ENCODE measurements at regions not wholly inside any gene's neighbourhood (a gene's known extent, or its start where the extent isn't known, plus 50 kb on each side); places are given as distances from the start of the nearest gene placed in this dataset.

- peak; percentile 43 to 50 for DNase-seq (ENCODE audit: low read depth in 2 of 2)
Observed at GRCh38 chr9:129383561-129384490, 205.8 kb upstream of the IER5L start.

DNA sequence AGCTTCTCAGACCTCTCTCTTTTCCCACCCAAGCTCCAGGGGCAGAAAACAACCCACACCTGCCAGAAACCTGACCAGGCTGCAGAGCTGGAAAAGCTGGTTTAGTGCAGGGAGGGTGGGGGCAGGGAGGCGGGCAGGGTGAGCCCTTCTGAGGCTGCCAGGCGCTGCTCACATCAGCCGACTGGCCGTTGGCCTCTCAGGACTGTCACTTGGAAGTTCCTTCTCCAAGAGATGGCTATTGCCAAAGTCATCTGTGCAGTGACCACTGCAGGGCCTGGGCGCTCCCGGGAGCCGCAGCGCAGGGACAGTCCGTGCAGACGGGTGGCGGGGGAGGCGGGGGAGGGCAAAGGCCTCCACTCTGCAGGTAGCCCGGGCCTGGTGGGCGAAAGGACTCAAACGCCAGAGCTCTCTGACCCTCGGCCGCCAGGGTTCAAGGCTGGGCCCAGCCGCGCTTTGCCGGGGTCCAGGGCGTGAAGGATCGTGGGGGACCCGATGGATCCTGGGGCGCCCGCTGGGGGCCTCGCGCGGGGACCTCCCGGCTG is 205.0 kb upstream of the IER5L start:
- no peak for DNase-seq (ENCODE audit: low read depth in 2 of 2)

DNA sequence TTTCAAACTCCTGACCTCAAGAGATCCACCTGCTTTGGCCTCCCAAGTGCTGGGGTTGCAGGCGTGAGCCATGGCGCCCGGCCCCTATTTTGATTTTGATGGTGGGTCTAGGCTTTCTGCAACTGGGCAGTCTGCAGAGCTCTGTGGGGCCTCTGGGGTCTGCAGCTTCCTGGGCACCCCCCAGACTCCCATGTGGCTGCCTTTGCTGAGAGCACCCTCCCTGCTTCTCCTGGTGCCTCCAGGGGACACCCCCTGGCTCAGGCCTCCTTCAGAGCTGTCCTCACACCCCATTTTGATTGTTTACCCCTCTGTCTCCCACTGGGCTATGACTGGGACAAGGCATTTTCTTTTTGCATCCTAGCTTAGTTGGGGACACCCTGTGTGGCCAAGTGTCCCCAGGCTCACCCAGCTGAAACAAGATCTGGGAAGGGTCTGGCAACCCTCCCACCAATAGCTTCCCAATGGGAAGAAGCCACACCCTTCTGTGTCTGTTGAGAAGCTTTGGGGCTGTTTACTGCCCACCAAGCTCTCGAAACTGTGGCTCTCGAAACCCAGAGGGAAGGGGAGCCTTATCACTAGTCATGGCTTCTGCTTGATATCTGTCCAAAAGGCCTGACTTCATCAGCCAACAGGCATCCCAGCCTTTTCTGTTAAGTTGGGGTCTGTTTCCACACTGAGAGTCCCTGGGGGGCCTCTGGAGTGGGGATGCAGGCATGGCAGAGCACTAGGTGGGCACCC is 204.4 kb upstream of the IER5L start:
- no peak for DNase-seq (ENCODE audit: low read depth in 2 of 2)

DNA sequence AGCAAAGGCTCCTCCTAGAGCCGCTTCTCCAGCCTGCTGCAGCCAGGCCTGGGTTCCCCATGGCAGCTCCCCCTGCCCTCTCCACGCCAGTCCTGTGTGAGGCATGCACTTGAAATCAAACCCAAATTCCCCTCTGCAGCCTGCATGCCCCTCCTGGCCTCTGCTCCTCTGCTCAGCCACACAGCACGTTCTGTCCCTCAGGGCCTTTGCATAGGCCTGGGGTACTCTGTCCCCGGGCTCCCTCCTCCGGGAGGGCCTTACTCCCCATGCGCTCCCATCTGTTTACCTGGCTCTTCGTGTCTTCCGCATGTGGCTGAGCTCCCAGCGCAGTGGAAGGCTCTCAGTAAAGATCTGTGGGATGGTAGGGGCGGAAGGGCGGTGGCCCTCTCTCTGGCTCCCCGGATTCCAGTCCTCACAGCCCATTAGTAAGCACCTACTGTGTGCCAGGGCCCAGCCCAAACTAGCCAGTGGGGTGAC is 203.5 kb upstream of the IER5L start:
- no peak for DNase-seq (ENCODE audit: low read depth in 2 of 2)

DNA sequence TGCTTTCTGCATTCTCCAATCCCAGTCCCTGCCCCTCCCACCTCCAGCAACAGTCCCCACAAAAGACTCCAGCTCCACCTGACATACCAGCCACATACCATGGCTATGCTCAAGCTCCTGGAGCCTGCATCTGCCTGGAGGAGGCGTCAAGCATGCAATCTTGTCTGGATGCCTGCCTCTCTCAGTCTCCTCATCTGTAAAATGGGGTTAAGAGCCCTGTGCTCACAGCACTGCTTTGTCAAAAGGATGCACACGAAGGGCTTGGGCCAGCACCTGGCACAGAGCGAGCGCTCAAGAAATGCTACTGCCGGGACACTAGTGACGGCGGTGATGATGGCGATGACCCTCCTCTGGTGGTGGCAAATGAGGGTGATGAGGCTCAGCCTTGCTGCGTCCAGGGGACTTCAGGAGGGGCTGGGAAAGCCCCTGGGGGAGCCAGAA is 202.9 kb upstream of the IER5L start:
- no peak for DNase-seq (ENCODE audit: low read depth in 2 of 2)

DNA sequence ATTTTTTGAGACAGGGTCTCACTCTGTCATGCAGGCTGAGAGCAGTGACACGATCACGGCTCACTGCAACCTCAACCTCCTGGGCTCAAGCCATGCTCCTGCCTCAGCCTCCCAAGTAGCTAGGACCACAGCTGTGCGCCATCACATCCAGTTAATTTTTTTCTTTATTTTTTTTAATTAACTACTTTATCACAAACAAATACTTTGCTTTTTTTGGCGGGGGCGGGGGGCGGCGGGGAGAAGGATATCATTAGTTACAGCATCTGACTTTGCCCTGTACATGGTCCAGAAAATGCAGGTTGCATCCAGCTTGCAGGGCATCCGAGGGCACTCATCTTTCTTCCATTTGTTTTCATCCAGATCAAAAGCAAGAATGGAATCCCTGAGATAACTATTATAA is 201.8 kb upstream of the IER5L start:
- DNase-seq (ENCODE audit: low read depth in 2 of 2) = no peak

- DNase-seq (ENCODE audit: low read depth in 2 of 2) = no peak
Observed at GRCh38 chr9:129379181-129379836, 201.2 kb upstream of the IER5L start.

- no peak for DNase-seq (ENCODE audit: low read depth in 2 of 2)
Observed at GRCh38 chr9:129377931-129378661, 200.0 kb upstream of the IER5L start.

GRCh38 chr9:129377181-129377580 is 199.1 kb upstream of the IER5L start:
- no peak for DNase-seq (ENCODE audit: low read depth in 2 of 2)

DNA sequence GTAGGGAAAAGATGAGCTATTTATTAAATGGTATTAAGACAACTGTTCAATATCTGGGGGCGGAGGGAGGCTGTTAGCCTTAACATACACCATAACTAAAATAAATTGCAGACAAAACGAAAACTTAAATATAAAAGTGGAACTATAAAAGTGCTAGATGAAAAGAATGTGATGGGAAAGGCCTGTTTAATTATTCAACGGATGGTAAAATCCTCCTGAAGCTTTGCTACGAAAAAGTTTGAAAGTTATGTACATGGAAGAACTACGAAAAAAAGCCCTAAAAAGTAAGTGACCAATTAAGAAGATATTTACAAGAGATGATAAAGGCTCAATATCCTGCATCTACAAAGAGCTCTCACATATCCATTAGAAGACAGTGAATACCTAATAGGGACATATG is 197.8 kb upstream of the IER5L start:
- DNase-seq (ENCODE audit: low read depth in 2 of 2) = no peak

DNA sequence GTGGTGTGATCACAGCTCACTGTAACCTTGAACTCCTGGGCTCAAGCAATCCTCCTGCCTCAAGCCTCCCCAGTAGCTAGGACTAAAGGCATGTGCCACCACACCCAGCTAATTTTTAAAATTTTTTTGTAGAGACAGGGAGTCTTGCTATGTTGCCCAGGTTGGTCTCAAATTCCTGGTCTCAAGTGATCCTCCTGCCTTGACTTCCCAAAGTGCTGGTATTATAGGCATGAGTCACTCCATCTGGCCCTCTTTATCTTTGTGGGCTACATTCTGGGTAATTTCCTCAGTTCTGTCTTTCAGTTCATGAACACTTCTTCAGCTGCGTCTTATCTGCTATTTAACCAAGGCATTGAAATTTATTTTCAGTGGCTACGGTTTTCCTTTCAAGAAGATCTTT is 196.6 kb upstream of the IER5L start:
- no peak for DNase-seq (ENCODE audit: low read depth in 2 of 2)

GRCh38 chr9:129374231-129374630 is 196.2 kb upstream of the IER5L start:
- no peak for DNase-seq (ENCODE audit: low read depth in 2 of 2)

GRCh38 chr9:129373361-129373760 is 195.3 kb upstream of the IER5L start:
- DNase-seq (ENCODE audit: low read depth in 2 of 2) = no peak

DNA sequence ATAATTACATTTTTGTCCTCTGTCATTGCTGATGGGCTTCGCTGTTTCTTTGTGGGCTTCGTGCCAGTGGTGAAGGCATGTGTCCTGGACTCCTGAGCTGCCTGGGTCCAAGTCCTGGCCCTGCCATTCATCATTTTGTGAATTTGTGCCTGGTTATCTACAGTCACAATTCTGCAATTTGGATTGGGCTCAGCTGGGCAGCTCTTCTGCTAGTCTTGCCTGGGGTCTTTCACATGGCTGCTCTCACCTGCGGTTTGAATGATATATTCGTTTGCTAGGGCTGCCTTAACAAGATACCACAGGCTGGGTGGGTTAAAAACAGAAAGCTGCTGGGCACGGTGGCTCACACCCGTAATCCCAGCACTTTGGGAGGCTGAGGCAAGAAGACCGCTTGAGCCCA is 192.7 kb upstream of the IER5L start:
- DNase-seq (ENCODE audit: low read depth in 2 of 2) = no peak

GRCh38 chr9:129368444-129368978 is 190.4 kb upstream of the IER5L start:
- DNase-seq (ENCODE audit: low read depth in 2 of 2) = no peak

DNA sequence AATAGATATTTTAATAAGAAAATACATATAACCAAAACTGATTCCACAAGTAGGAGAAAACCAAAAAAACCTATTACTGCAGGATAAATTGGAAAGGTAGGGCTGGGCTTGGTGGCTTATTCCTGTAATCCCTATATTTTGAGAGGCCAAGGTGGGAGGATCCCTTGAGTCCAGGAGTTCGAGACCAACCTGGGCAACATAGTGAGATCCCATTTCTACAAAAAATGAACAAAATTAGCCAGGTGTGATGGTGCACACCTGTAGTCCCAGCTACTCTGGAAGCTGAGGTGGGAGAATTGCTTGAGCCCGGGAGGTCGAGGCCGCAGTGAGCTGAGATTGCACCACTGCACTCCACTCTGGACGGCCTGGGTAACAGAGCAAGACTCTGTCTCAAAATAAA is 189.2 kb upstream of the IER5L start:
- no peak for DNase-seq (ENCODE audit: low read depth in 2 of 2)

GRCh38 chr9:129365196-129365595 is 187.1 kb upstream of the IER5L start:
- no peak for DNase-seq (ENCODE audit: low read depth in 2 of 2)

DNA sequence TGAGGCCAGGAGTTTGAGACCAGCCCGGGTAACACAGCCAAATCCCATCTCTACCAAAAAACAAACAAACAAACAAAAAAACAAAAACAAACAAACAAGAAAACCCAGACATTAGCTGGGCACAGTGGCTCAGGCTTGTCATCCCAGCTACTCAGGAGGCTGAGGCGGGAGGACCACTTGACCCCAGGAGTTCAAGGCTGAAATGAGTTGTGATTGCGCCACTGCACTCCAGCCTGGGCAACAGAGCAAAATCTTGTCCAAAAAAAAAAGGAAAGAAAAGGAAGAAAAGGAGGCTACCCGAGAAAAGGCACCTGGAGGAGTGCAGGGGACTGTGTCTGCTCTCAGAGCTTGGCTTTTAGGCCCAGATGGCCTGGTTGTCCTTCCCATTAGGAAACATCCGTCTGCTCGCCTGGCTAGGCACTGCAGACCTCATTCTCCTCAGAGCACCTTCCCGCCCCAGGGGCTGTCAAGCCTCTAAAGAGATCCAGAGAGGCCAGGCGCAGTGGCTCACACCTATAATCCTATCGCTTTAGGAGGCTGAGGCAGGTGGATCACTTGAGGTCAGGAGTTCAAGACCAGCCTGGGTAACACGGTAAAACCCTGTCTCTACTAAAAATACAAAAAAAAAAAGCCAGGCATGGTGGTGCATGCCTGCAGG is 185.3 kb upstream of the IER5L start:
- DNase-seq (ENCODE audit: low read depth in 2 of 2) = no peak

DNA sequence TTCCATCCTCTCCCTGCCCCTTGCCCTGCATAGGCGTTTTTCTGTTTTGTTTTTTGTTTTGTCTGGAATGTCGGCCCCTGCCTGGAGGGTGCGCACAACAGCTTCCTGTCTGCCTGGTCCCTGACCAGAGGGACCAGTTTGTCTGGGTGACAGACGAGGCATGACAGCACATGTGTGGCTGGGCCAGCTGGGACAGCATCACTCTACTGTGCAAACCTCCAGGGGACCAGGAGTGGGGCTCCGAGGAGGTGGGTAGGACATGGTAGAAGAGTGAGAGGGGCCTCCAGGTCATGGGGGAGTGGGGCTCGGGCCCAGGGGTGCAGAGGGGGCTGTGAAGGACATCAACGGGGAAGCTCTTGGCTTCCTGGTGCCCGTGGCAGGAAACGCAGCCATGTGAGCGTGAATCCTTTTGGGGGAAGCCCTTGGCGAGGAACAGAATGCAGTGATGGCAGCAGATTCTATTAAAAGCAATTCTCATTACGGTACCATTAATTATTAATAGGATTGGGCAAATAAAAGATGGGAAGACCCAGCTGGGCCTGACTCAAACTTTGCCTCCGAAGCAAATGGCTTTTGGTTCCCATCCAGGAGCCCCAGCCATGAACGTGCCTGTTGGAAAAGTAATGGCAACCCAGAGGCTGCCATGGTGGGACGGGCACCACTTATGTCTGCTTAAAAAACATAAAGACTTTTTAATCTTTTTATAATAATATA is 184.4 kb upstream of the IER5L start:
- DNase-seq (ENCODE audit: low read depth in 2 of 2) = no peak

DNA sequence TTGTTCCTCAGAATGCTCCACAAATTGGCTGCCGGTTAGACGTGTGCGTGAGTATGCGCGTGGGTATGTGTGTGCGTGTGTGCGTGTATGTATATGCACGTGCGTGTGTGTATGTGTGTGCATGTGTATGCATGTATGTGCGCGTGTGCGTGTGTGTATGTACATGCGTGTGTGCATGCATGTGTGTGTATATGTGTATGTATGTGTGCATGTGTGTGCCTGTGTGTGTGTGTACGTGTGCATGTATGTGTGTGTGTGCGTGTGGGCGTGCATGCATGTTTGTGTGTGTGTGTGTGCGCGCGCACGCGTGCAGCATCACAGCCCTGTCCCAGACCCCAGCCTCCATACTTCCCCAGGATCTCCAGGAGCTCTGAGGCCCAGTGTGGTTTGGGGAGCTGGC is 183.1 kb upstream of the IER5L start:
- no peak for DNase-seq (ENCODE audit: low read depth in 2 of 2)

Data from stimulated activated CD8-positive, alpha-beta memory T cell treated with anti-CD3 and anti-CD28 coated beads, Interleukin-2, amount 100 ng/mL, for 48 hours (primary cell).